ENCODE measurements at regions not wholly inside any gene's neighbourhood (a gene's known extent, or its start where the extent isn't known, plus 50 kb on each side); places are given as distances from the start of the nearest gene placed in this dataset.

- TF ChIP-seq CTCF (IDR thresholded peaks at IDR 0.05; ENCODE audit: low read depth, low read length, missing input control), result no peak
- no peak for TF ChIP-seq RAD21 (IDR thresholded peaks at IDR 0.05)
- TF ChIP-seq ZBTB33 (IDR thresholded peaks at IDR 0.05), result no peak
- TF ChIP-seq JUND (IDR thresholded peaks at IDR 0.05), result no peak
- TF ChIP-seq RXRA (IDR thresholded peaks at IDR 0.05), result no peak
- no peak for TF ChIP-seq HNF4A (conservative IDR thresholded peaks at IDR 0.05)
- TF ChIP-seq TAF1 (conservative IDR thresholded peaks at IDR 0.05), result no peak
- no peak for TF ChIP-seq MAX (IDR thresholded peaks at IDR 0.05)
- TF ChIP-seq ATF3 (IDR thresholded peaks at IDR 0.05), result no peak
Observed at GRCh38 chr6:56745971-56746370, 103.3 kb upstream of the DST start.
